ENCODE measurements at regions not wholly inside any gene's neighbourhood (a gene's known extent, or its start where the extent isn't known, plus 50 kb on each side); places are given as distances from the start of the nearest gene placed in this dataset.
A peak's percentile ranks its signal among the peaks of the same experiment; 100 is the strongest.

DNA sequence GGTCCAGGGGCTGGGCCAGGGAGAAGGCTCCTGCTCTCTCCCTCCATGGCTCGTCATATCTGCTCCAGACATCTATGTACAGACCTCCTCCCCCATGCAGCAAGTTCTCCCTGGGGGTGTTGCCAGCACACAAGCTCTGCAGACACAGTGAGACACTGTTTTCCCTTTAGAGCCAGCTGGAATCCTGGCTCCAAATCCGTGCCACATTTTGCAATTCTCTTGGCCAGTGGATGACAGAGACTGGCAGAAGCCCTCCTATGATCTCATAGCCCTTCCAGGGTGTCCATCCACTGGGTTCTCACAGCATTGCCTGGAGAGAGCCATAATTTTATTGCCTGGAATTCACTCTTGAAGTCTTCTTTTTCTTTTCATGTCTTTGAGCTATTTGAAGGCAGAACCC is 203.9 kb downstream of the TLE3 start:
- Histone ChIP-seq H3K9me1 (ENCODE audit: insufficient read depth, low read length) (no peaks in the 10 kb centered on the region), H3K4me3 (ENCODE audit: insufficient read depth, low read depth, low read length) (no peak overlapping the region), H2BK5ac (ENCODE audit: low read depth, low read length, poor library complexity, severe bottlenecking) (no peak overlapping the region), H2BK15ac (ENCODE audit: low read depth, low read length) (no peak overlapping the region), H2AK5ac (ENCODE audit: low read depth, low read length) (no peak overlapping the region), H3K27ac (ENCODE audit: insufficient read depth, low read length) (no peak overlapping the region), H4K5ac (ENCODE audit: low read depth, low read length) (no peak overlapping the region), H3K27me3 (ENCODE audit: control insufficient read depth, insufficient read depth, low read length) (peaks cover 55% of the 10 kb centered on the region), H3K4me1 (ENCODE audit: control insufficient read depth, insufficient read depth, low read length) (no peaks in the 10 kb centered on the region), H3K4ac (ENCODE audit: low read depth, low read length) (no peak overlapping the region), H3K56ac (ENCODE audit: extremely low read depth, insufficient read depth, low read length) (no peak overlapping the region), H3K9me3 (ENCODE audit: control insufficient read depth, insufficient read depth, low read length) (peaks cover 2% of the 10 kb centered on the region; the same call in 1 of the 2 replicates), H3K9ac (ENCODE audit: low read depth, low read length) (no peak overlapping the region), H2BK20ac (ENCODE audit: low read depth, low read length) (no peak overlapping the region), H2AK9ac (replicated peaks; ENCODE audit: low read depth, low read length, poor library complexity) (no peak overlapping the region), H4K8ac (ENCODE audit: low read depth in 2 of 2, low read length in 2 of 2) (no peak overlapping the region), H3K4me2 (ENCODE audit: low read depth, low read length) (no peak overlapping the region), H2BK120ac (ENCODE audit: low read depth, low read length) (no peak overlapping the region), H3K23ac (ENCODE audit: low read depth, low read length) (no peak overlapping the region), H4K91ac (ENCODE audit: insufficient read depth, low read depth, low read length) (no peak overlapping the region), H2AFZ (replicated peaks; ENCODE audit: low read length, poor library complexity) (no peak overlapping the region), H4K20me1 (ENCODE audit: insufficient read depth, low read length) (no peaks in the 10 kb centered on the region), H3K79me1 (ENCODE audit: low read depth in 1 of 2, low read length in 2 of 2) (no peaks in the 10 kb centered on the region), H3K14ac (replicated peaks; ENCODE audit: low read depth, low read length) (no peak overlapping the region), H3K36me3 (ENCODE audit: control insufficient read depth, insufficient read depth, low read length) (no peaks in the 10 kb centered on the region), H3K18ac (ENCODE audit: low read depth, low read length) (no peak overlapping the region)
- ATAC-seq (ENCODE audit: low read depth) (peak; percentile 80), DNase-seq (peak; percentile 60)
- TF ChIP-seq CEBPB (IDR thresholded peaks at IDR 0.05; ENCODE audit: low read depth, low read length) (no peak), MAFK (IDR thresholded peaks at IDR 0.05; ENCODE audit: low read depth, low read length) (no peak), RAD21 (IDR thresholded peaks at IDR 0.05; ENCODE audit: low read length) (no peak), CHD1 (IDR thresholded peaks at IDR 0.05; ENCODE audit: low read depth, low read length) (no peak), BHLHE40 (IDR thresholded peaks at IDR 0.05; ENCODE audit: low read depth, low read length) (no peak)
- intact Hi-C loops (cut with micrococcal nuclease) = no loop called here
- 0% methylated on average over 1 of the region's 2 CpGs; no CpG with 5 or more reads in 1 of the 2 experiments for WGBS, 2 experiments (ENCODE audit: extremely low coverage in 2 of 2, insufficient read length in 1 of 2)
- ChIA-PET POLR2A (ENCODE audit: unreplicated experiment) (no interaction called here), CTCF (no interaction called here)
- dilution Hi-C loops (cut with HindIII; ENCODE audit: low sequenced_read_pairs, unreplicated experiment) = no loop called here
- BruUV-seq (replicated peaks) = no TSS peak
- in situ Hi-C loops (cut with MboI; ENCODE audit: low sequenced_read_pairs) = no loop called here
